GM13976 (cell line): ENCODE measurements at regions not wholly inside any gene's neighbourhood (a gene's known extent, or its start where the extent isn't known, plus 50 kb on each side); places are given as distances from the start of the nearest gene placed in this dataset.

Source experiments
- DNase-seq: peaks from one replicate; pipeline ENCODE4 v3.0.0; 2012; ENCODE audit warnings: low spot score
- in situ Hi-C: fragments of 300-500 bp; cut with MboI; formaldehyde crosslinking; loops from one replicate; pipeline ENCODE4 v1.12.0; 2022; ENCODE audit warnings: low sequenced_read_pairs, mixed read lengths, inconsistent platforms; ENCODE audit not compliant: unreplicated experiment
- TF ChIP-seq, protein P1 (sequence below): IDR thresholded peaks from 2 replicates; pipeline ENCODE4 v1.5.1; 2012; ENCODE audit warnings: borderline replicate concordance, mild to moderate bottlenecking; ENCODE audit not compliant: insufficient read depth; ENCODE audit errors: extremely low read depth, missing control alignments, control extremely low read depth

DNA sequence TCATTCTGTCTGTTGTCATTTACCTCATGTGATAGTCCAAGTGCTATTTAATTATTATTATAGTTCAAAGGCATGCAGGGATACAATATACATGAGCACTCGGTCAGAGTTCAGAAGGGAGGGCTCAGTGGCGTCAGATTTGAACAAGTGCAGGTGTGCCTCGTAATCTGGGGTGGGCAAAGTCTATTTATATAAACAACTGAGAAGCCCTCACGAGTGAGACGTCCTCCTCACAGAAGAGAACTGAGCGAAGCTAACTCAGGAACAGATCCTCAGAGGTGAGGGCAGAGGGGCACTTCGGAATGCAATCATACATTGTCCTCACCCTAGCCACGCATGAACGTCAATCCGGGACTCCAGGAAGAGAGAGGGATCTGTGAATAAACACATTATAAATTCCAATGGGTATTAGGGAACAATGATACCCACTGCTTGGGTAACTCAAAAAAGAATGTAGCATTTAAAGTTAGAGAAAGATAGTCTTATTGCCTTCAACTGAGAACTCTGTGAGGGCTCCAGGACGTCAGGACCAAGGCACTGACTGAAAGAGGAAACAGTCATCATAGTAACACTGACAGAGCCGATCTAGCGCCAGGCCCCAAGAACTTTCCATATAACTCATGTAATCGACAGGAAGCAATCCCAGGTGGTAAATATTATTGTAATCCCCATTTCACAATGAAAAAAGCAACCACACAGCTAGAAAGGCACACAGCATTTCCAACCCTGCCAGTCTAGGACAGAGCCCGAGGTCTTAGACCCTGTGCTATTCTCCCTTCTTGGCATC is 127.1 kb upstream of the B3GALT2 start:
- in situ Hi-C loops, result no loop called here
- DNase-seq, result no peak
- TF ChIP-seq, protein P1, sequence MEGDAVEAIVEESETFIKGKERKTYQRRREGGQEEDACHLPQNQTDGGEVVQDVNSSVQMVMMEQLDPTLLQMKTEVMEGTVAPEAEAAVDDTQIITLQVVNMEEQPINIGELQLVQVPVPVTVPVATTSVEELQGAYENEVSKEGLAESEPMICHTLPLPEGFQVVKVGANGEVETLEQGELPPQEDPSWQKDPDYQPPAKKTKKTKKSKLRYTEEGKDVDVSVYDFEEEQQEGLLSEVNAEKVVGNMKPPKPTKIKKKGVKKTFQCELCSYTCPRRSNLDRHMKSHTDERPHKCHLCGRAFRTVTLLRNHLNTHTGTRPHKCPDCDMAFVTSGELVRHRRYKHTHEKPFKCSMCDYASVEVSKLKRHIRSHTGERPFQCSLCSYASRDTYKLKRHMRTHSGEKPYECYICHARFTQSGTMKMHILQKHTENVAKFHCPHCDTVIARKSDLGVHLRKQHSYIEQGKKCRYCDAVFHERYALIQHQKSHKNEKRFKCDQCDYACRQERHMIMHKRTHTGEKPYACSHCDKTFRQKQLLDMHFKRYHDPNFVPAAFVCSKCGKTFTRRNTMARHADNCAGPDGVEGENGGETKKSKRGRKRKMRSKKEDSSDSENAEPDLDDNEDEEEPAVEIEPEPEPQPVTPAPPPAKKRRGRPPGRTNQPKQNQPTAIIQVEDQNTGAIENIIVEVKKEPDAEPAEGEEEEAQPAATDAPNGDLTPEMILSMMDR, result no peak

DNA sequence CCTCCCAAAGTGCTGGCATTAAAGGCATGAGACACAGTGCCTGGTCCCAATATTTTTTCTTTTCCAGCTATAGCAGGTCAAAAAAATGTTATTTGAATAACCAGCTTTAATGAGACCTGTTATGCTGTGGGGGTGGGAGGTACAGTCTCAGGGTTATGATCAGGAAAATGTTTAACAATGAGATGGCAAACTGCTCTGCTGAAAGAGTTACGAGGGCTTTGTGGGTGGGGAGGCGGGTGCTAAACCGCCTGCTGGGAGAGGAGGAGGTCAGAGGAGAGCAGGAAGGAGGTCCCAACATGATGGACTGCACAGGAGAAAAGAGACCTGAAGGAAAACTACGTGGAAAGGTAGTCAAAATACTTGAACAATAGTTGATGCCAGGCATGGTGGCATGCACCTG is 126.0 kb upstream of the B3GALT2 start:
- in situ Hi-C loops, result no loop called here

DNA sequence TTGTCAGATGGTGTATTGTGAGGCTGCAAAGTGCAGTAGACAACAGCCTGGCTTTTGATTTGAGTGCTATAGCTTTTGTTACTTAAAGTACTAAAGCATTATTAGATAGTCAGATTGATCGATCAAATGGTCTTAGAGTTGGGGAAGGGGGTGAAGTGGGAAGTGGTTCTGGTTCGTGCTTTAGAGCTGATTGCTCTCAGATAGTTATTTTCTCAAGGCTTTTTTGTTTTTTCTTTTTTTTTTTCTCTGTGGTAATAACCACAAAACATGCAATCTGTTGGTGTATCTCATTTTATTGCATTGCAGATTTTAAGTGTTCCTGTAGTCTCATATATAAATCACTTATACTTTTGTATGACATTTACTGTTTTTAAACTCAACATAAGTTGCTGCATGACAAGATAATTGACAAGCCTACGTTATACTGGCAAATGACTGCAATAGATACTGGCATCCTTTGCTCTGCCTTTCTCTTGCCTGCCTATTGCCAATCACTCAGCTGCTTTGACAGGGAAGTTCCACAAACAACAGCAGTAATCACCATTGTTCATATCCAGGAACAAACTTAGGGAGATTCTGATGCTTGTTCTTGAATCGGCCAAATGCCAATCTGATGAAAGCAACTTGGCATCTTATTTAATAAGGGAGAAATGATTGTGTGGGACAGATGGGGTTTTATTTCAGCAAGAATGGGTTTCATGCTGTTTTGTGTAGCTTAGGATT is 125.0 kb upstream of the B3GALT2 start:
- DNase-seq, result no peak
- TF ChIP-seq, protein P1, result no peak
- in situ Hi-C loops, result no loop called here

More for the DNA sequence above, 126.0 kb upstream of the B3GALT2 start:
- TF ChIP-seq, protein P1, result no peak
- DNase-seq, result no peak

DNA sequence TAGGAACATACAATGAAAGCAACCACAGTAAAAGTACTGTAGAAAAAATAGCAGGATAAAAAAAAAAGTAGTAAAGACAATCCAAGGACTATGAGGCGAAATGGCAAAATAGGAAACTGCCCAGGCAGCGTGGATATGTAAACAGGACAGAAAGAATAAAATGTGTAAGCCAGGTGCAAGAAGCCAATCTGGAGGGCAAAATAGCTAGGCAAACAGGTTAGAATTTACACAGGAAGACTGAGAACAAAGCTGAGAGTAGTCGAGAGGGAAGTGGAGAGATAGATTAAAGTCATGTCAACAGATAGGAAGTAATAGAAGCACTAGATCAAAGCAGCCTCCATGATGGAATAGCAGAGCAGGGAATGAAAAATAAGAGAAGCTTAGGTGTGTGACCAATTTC is 124.2 kb upstream of the B3GALT2 start:
- TF ChIP-seq, protein P1, result no peak
- in situ Hi-C loops, result no loop called here

DNA sequence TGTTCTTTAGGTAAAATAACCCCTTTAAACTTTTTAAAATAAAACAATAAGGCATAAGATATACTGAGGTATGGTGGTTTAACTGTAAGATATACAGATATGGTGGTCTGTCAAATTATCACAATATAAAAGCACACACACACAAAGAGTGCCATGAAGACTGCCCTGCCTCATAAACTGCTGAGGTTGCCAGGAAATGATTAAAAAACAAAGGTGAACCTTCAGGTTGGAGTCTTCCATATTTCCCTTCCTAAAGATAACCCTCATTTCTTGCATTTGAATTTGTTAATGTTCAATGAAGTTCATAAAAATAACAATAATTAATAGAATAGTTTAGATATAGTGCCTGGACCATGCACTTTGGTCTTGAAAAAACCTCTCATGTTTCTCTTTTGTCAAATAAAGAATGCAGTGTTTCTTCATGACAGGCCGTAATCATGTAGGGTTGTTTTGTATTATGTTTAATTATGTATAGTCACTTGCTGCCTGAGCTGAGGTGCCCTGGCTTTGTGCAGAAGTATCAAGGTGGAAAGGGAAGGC is 123.6 kb upstream of the B3GALT2 start:
- in situ Hi-C loops, result no loop called here

More for the DNA sequence above, 124.2 kb upstream of the B3GALT2 start:
- DNase-seq, result no peak

DNA sequence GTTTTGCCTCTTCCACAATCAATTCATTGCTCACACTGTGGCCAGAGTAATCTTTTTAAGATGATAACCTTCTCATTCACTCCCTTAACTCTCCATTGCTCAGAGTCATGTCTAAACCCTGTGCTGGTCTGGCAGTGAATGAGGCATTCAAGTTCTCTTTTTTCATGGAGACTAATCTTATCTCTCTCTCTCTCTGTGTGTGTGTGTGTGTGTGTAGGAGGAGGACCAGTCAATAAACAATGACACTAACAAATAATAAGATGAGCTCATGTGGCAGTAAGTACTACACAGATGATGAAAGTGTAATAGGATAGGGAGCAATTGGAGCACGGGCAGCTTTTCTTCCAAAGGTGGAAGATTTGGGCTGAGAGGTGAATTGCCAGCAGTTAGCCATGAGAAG is 122.0 kb upstream of the B3GALT2 start:
- no peak for DNase-seq
- TF ChIP-seq, protein P1, result no peak
- in situ Hi-C loops, result no loop called here

More for the DNA sequence above, 123.6 kb upstream of the B3GALT2 start:
- DNase-seq, result no peak
- TF ChIP-seq, protein P1, result no peak
